ENCODE measurements at regions not wholly inside any gene's neighbourhood (a gene's known extent, or its start where the extent isn't known, plus 50 kb on each side); places are given as distances from the start of the nearest gene placed in this dataset.

- Histone ChIP-seq H3K9ac (ENCODE audit: insufficient read length) (no peak overlapping the region), H3K36me3 (ENCODE audit: insufficient read depth, low read length) (no peaks in the 10 kb centered on the region), H3K9me3 (ENCODE audit: low read depth, low read length) (no peaks in the 10 kb centered on the region), H3K4me3 (no peak overlapping the region), H3K27ac (no peak overlapping the region)
- no peak for DNase-seq (ENCODE audit: low read depth, low spot score)
- TF ChIP-seq FOXP2 (optimal IDR thresholded peaks at IDR 0.05; ENCODE audit: control extremely low read depth, extremely low read length, insufficient read depth) (no peak), POLR2AphosphoS5 (IDR thresholded peaks at IDR 0.05; ENCODE audit: borderline replicate concordance, low read depth, low read length) (no peak), EZH2 (IDR thresholded peaks at IDR 0.05) (no peak)
These were observed 228.8 kb downstream of the ADGRG6 start for GRCh38 chr6:142530566-142530965.

- H3K9ac ChIP-seq (ENCODE audit: insufficient read length), result no peak overlapping the region
- no peaks in the 10 kb centered on the region for H3K36me3 ChIP-seq (ENCODE audit: insufficient read depth, low read length)
- no peak overlapping the region for H3K27ac ChIP-seq
- DNase-seq (ENCODE audit: low read depth, low spot score), result no peak
- no peak for TF ChIP-seq FOXP2 (optimal IDR thresholded peaks at IDR 0.05; ENCODE audit: control extremely low read depth, extremely low read length, insufficient read depth)
- TF ChIP-seq EZH2 (IDR thresholded peaks at IDR 0.05), result no peak
- no peak for TF ChIP-seq POLR2AphosphoS5 (IDR thresholded peaks at IDR 0.05; ENCODE audit: borderline replicate concordance, low read depth, low read length)
- no peaks in the 10 kb centered on the region for H3K9me3 ChIP-seq (ENCODE audit: low read depth, low read length)
- no peak overlapping the region for H3K4me3 ChIP-seq
These were observed 229.9 kb downstream of the ADGRG6 start for GRCh38 chr6:142531727-142532126.

- DNase-seq (ENCODE audit: low read depth, low spot score), result no peak
- H3K9me3 ChIP-seq (ENCODE audit: low read depth, low read length), result no peaks in the 10 kb centered on the region
- H3K9ac ChIP-seq (ENCODE audit: insufficient read length), result no peak overlapping the region
- H3K36me3 ChIP-seq (ENCODE audit: insufficient read depth, low read length), result no peaks in the 10 kb centered on the region
- H3K4me3 ChIP-seq, result no peak overlapping the region
- no peak for TF ChIP-seq FOXP2 (optimal IDR thresholded peaks at IDR 0.05; ENCODE audit: control extremely low read depth, extremely low read length, insufficient read depth)
- no peak for TF ChIP-seq POLR2AphosphoS5 (IDR thresholded peaks at IDR 0.05; ENCODE audit: borderline replicate concordance, low read depth, low read length)
- TF ChIP-seq EZH2 (IDR thresholded peaks at IDR 0.05), result no peak
- H3K27ac ChIP-seq, result no peak overlapping the region
These were observed 232.3 kb downstream of the ADGRG6 start for GRCh38 chr6:142534076-142534475.

GRCh38 chr6:142534484-142534883 lies 232.7 kb downstream of the ADGRG6 start:
- H3K27ac ChIP-seq, result no peak overlapping the region
- H3K9ac ChIP-seq (ENCODE audit: insufficient read length), result no peak overlapping the region
- no peak for TF ChIP-seq FOXP2 (optimal IDR thresholded peaks at IDR 0.05; ENCODE audit: control extremely low read depth, extremely low read length, insufficient read depth)
- TF ChIP-seq POLR2AphosphoS5 (IDR thresholded peaks at IDR 0.05; ENCODE audit: borderline replicate concordance, low read depth, low read length), result no peak
- no peak for TF ChIP-seq EZH2 (IDR thresholded peaks at IDR 0.05)
- no peaks in the 10 kb centered on the region for H3K9me3 ChIP-seq (ENCODE audit: low read depth, low read length)
- no peaks in the 10 kb centered on the region for H3K36me3 ChIP-seq (ENCODE audit: insufficient read depth, low read length)
- no peak for DNase-seq (ENCODE audit: low read depth, low spot score)
- H3K4me3 ChIP-seq, result no peak overlapping the region

GRCh38 chr6:142537612-142538478 lies 236.0 kb downstream of the ADGRG6 start:
- Histone ChIP-seq H3K4me3 (no peak overlapping the region), H3K9me3 (ENCODE audit: low read depth, low read length) (no peaks in the 10 kb centered on the region), H3K36me3 (ENCODE audit: insufficient read depth, low read length) (no peaks in the 10 kb centered on the region), H3K9ac (ENCODE audit: insufficient read length) (no peak overlapping the region), H3K27ac (no peak overlapping the region)
- no peak for DNase-seq (ENCODE audit: low read depth, low spot score)
- TF ChIP-seq EZH2 (IDR thresholded peaks at IDR 0.05) (no peak), FOXP2 (optimal IDR thresholded peaks at IDR 0.05; ENCODE audit: control extremely low read depth, extremely low read length, insufficient read depth) (no peak), POLR2AphosphoS5 (IDR thresholded peaks at IDR 0.05; ENCODE audit: borderline replicate concordance, low read depth, low read length) (no peak)

GRCh38 chr6:142542704-142543233 lies 241.0 kb downstream of the ADGRG6 start:
- DNase-seq (ENCODE audit: low read depth, low spot score), result no peak
- no peak overlapping the region for H3K4me3 ChIP-seq
- no peak for TF ChIP-seq EZH2 (IDR thresholded peaks at IDR 0.05)
- TF ChIP-seq FOXP2 (optimal IDR thresholded peaks at IDR 0.05; ENCODE audit: control extremely low read depth, extremely low read length, insufficient read depth), result no peak
- TF ChIP-seq POLR2AphosphoS5 (IDR thresholded peaks at IDR 0.05; ENCODE audit: borderline replicate concordance, low read depth, low read length), result no peak
- H3K9ac ChIP-seq (ENCODE audit: insufficient read length), result no peak overlapping the region
- no peaks in the 10 kb centered on the region for H3K9me3 ChIP-seq (ENCODE audit: low read depth, low read length)
- H3K36me3 ChIP-seq (ENCODE audit: insufficient read depth, low read length), result no peaks in the 10 kb centered on the region
- H3K27ac ChIP-seq, result no peak overlapping the region

- no peak overlapping the region for H3K9ac ChIP-seq (ENCODE audit: insufficient read length)
- no peak for DNase-seq (ENCODE audit: low read depth, low spot score)
- no peaks in the 10 kb centered on the region for H3K9me3 ChIP-seq (ENCODE audit: low read depth, low read length)
- no peak for TF ChIP-seq FOXP2 (optimal IDR thresholded peaks at IDR 0.05; ENCODE audit: control extremely low read depth, extremely low read length, insufficient read depth)
- TF ChIP-seq EZH2 (IDR thresholded peaks at IDR 0.05), result no peak
- TF ChIP-seq POLR2AphosphoS5 (IDR thresholded peaks at IDR 0.05; ENCODE audit: borderline replicate concordance, low read depth, low read length), result no peak
- no peak overlapping the region for H3K4me3 ChIP-seq
- H3K27ac ChIP-seq, result no peak overlapping the region
- no peaks in the 10 kb centered on the region for H3K36me3 ChIP-seq (ENCODE audit: insufficient read depth, low read length)
These were observed 241.8 kb downstream of the ADGRG6 start for GRCh38 chr6:142543606-142544005.

- TF ChIP-seq EZH2 (IDR thresholded peaks at IDR 0.05) (no peak), FOXP2 (optimal IDR thresholded peaks at IDR 0.05; ENCODE audit: control extremely low read depth, extremely low read length, insufficient read depth) (no peak), POLR2AphosphoS5 (IDR thresholded peaks at IDR 0.05; ENCODE audit: borderline replicate concordance, low read depth, low read length) (no peak)
- Histone ChIP-seq H3K4me3 (no peak overlapping the region), H3K9me3 (ENCODE audit: low read depth, low read length) (no peaks in the 10 kb centered on the region), H3K9ac (ENCODE audit: insufficient read length) (no peak overlapping the region), H3K36me3 (ENCODE audit: insufficient read depth, low read length) (no peaks in the 10 kb centered on the region), H3K27ac (no peak overlapping the region)
- no peak for DNase-seq (ENCODE audit: low read depth, low spot score)
These were observed 242.5 kb downstream of the ADGRG6 start for GRCh38 chr6:142544199-142544838.

Data from SK-N-MC (cell line).